H9 (cell line): ENCODE measurements at regions not wholly inside any gene's neighbourhood (a gene's known extent, or its start where the extent isn't known, plus 50 kb on each side); places are given as distances from the start of the nearest gene placed in this dataset.

Experiments used
- DNase-seq: peaks from one replicate; pipeline ENCODE4 v3.0.0-alpha.2; 2017
- H2AFZ ChIP-seq: one replicate; pipeline ENCODE4 v1.6.1; 2013; ENCODE audit warnings: mild to moderate bottlenecking, low read length, control low read depth, moderate library complexity
- H2AK5ac ChIP-seq: 2 replicates; pipeline ENCODE4 v1.6.1; 2013; ENCODE audit warnings: low read length, control low read depth, mixed read lengths; ENCODE audit not compliant: insufficient read length
- H2BK120ac ChIP-seq: one replicate; pipeline ENCODE4 v1.6.1; 2013; ENCODE audit warnings: low read depth, mild to moderate bottlenecking, low read length, control low read depth, inconsistent platforms; ENCODE audit not compliant: poor library complexity, severe bottlenecking
- H2BK12ac ChIP-seq: 2 replicates; pipeline ENCODE4 v1.6.1; 2013; ENCODE audit warnings: low read length, control low read depth, mixed read lengths, low read depth; ENCODE audit not compliant: insufficient read length
- H2BK15ac ChIP-seq: 2 replicates; pipeline ENCODE4 v1.6.1; 2013; ENCODE audit warnings: low read depth, low read length, control low read depth
- H2BK20ac ChIP-seq: one replicate; pipeline ENCODE4 v1.6.1; 2013; ENCODE audit warnings: low read depth, mild to moderate bottlenecking, low read length, control low read depth, inconsistent platforms; ENCODE audit not compliant: poor library complexity, severe bottlenecking
- H2BK5ac ChIP-seq: 2 replicates; pipeline ENCODE4 v1.6.1; 2013; ENCODE audit warnings: low read length, control low read depth, mixed read lengths; ENCODE audit not compliant: insufficient read length
- H3K14ac ChIP-seq: 2 replicates; pipeline ENCODE4 v1.6.1; 2013; ENCODE audit warnings: low read length, control low read depth; ENCODE audit not compliant: insufficient read depth
- H3K18ac ChIP-seq: 2 replicates; pipeline ENCODE4 v1.6.1; 2013; ENCODE audit warnings: low read depth, mild to moderate bottlenecking, mixed read lengths, low read length, control low read depth; ENCODE audit not compliant: insufficient read length
- H3K23ac ChIP-seq: 2 replicates; pipeline ENCODE4 v1.6.1; 2013; ENCODE audit warnings: low read length, control low read depth, mixed read lengths, low read depth; ENCODE audit not compliant: insufficient read length
- H3K23me2 ChIP-seq: 2 replicates; pipeline ENCODE4 v1.6.1; 2013; ENCODE audit warnings: low read depth, mild to moderate bottlenecking, mixed read lengths, low read length, control low read depth; ENCODE audit not compliant: insufficient read length, poor library complexity, severe bottlenecking
- H3K27ac ChIP-seq: 2 replicates; pipeline ENCODE4 v1.5.1; 2013; ENCODE audit warnings: low read length, control low read depth, mixed read lengths, low read depth; ENCODE audit not compliant: insufficient read length
- H3K27me3 ChIP-seq: 2 replicates; pipeline ENCODE4 v1.6.1; 2013; ENCODE audit warnings: low read length, control low read depth, inconsistent platforms; ENCODE audit not compliant: insufficient read depth
- H3K4ac ChIP-seq: 2 replicates; pipeline ENCODE4 v1.6.1; 2013; ENCODE audit warnings: low read depth, mild to moderate bottlenecking, control low read depth, inconsistent platforms, low read length, moderate library complexity
- H3K4me1 ChIP-seq: 2 replicates; pipeline ENCODE4 v1.6.1; 2013; ENCODE audit warnings: low read length, control low read depth, inconsistent platforms; ENCODE audit not compliant: insufficient read depth
- H3K4me2 ChIP-seq: 2 replicates; pipeline ENCODE4 v1.6.1; 2013; ENCODE audit warnings: low read length, control low read depth, mixed read lengths; ENCODE audit not compliant: insufficient read length, insufficient read depth
- H3K56ac ChIP-seq: 2 replicates; pipeline ENCODE4 v1.6.1; 2013; ENCODE audit warnings: low read depth, mild to moderate bottlenecking, mixed read lengths, low read length, control low read depth; ENCODE audit not compliant: insufficient read length
- H3K79me1 ChIP-seq: 2 replicates; pipeline ENCODE4 v1.6.1; 2013; ENCODE audit warnings: low read depth, mild to moderate bottlenecking, moderate library complexity, low read length, control low read depth, inconsistent platforms; ENCODE audit not compliant: insufficient read depth, poor library complexity, severe bottlenecking
- H3K79me2 ChIP-seq: 2 replicates; pipeline ENCODE4 v1.6.1; 2013; ENCODE audit warnings: low read length, control low read depth, inconsistent platforms; ENCODE audit not compliant: insufficient read depth
- H3K9ac ChIP-seq: 2 replicates; pipeline ENCODE4 v1.6.1; 2013; ENCODE audit warnings: low read length, control low read depth, mixed read lengths; ENCODE audit not compliant: insufficient read length; ENCODE audit errors: extremely low read depth
- H3K9me3 ChIP-seq: one replicate; pipeline ENCODE4 v1.6.1; 2013; ENCODE audit warnings: low read depth, low read length, inconsistent platforms; ENCODE audit not compliant: control insufficient read depth
- H3T11ph ChIP-seq: one replicate; pipeline ENCODE4 v1.6.1; 2013; ENCODE audit warnings: mild to moderate bottlenecking, low read length, control low read depth, inconsistent platforms
- H4K20me1 ChIP-seq: one replicate; pipeline ENCODE4 v1.6.1; 2013; ENCODE audit not compliant: control insufficient read depth, insufficient read length, insufficient read depth
- H4K5ac ChIP-seq: 2 replicates; pipeline ENCODE4 v1.6.1; 2013; ENCODE audit warnings: low read depth, mild to moderate bottlenecking, mixed read lengths, low read length, control low read depth; ENCODE audit not compliant: insufficient read length
- H4K8ac ChIP-seq: replicated peaks from 2 replicates; pipeline ENCODE4 v1.6.1; 2013; ENCODE audit warnings: low read length, control low read depth, mixed read lengths, low read depth; ENCODE audit not compliant: insufficient read length
- H4K91ac ChIP-seq: 2 replicates; pipeline ENCODE4 v1.6.1; 2013; ENCODE audit warnings: low read depth, mild to moderate bottlenecking, moderate library complexity, mixed read lengths, low read length, control low read depth; ENCODE audit not compliant: insufficient read length
- H3K27ac Mint-ChIP-seq, 3 experiments: 2 replicates in 2 of 3; 3 replicates in 1 of 3; pipeline ENCODE4 v1.8.0; 2020 to 2021; ENCODE audit warnings: mixed read lengths in 3 of 3, mild to moderate bottlenecking in 1 of 3, moderate library complexity in 1 of 3
- H3K27me3 Mint-ChIP-seq: 2 replicates; pipeline ENCODE4 v1.8.0; 2021; ENCODE audit warnings: low read depth, mild to moderate bottlenecking, moderate library complexity, mixed read lengths
- H3K36me3 Mint-ChIP-seq, 3 experiments: 2 replicates in 2 of 3; 3 replicates in 1 of 3; pipeline ENCODE4 v1.8.0; 2020 to 2021; ENCODE audit warnings: low read depth in 3 of 3, mixed read lengths in 3 of 3; ENCODE audit not compliant: insufficient read depth in 1 of 3
- H3K4me1 Mint-ChIP-seq, 2 experiments: 2 replicates each; pipeline ENCODE4 v1.8.0; 2020; ENCODE audit warnings: mixed read lengths in 2 of 2
- H3K4me3 Mint-ChIP-seq, 2 experiments: 2 replicates in 1 of 2; 3 replicates in 1 of 2; pipeline ENCODE4 v1.8.0; 2020 to 2021; ENCODE audit warnings: mild to moderate bottlenecking in 2 of 2, mixed read lengths in 2 of 2, moderate library complexity in 1 of 2
- H3K9me3 Mint-ChIP-seq, 2 experiments: 2 replicates in 1 of 2; 3 replicates in 1 of 2; pipeline ENCODE4 v1.8.0; 2020; ENCODE audit warnings: mild to moderate bottlenecking in 2 of 2, mixed read lengths in 2 of 2, moderate library complexity in 1 of 2
- CTCF ChIP-seq: fragments of 200-600 bp; sonication (generic); conservative IDR thresholded peaks from 3 replicates; pipeline ENCODE4 v1.8.0; 2021; ENCODE audit warnings: antibody characterized with exemption, mild to moderate bottlenecking
- WGBS: extraction: QIAGEN DNeasy Blood & Tissue Kit; methylation state at CpG from one replicate; pipeline ENCODE4 v1.1.7; 2013; ENCODE audit warnings: missing lambda C conversion rate, low lambda C conversion rate, mixed read lengths; ENCODE audit not compliant: insufficient read length; ENCODE audit errors: extremely low coverage; 5-methylcytosine and 5-hydroxymethylcytosine counted together

- Histone ChIP-seq H3K56ac (no peak overlapping the region), H4K5ac (no peak overlapping the region), H3K4me1 (no peaks in the 10 kb centered on the region), H3K9ac (no peak overlapping the region), H3K27ac (no peak overlapping the region), H3T11ph (no peak overlapping the region), H2AFZ (no peak overlapping the region), H3K79me2 (no peaks in the 10 kb centered on the region), H2BK15ac (no peak overlapping the region), H3K14ac (no peak overlapping the region), H4K91ac (no peak overlapping the region), H4K20me1 (no peaks in the 10 kb centered on the region), H3K23me2 (no peaks in the 10 kb centered on the region), H3K9me3 (no peaks in the 10 kb centered on the region), H4K8ac (no peak overlapping the region), H2BK5ac (no peak overlapping the region), H3K79me1 (no peaks in the 10 kb centered on the region), H3K18ac (no peak overlapping the region), H3K23ac (no peak overlapping the region), H2AK5ac (no peak overlapping the region), H3K4ac (no peak overlapping the region), H2BK20ac (no peak overlapping the region), H2BK12ac (no peak overlapping the region), H3K27me3 (peaks cover 5% of the 10 kb centered on the region; the same call in 1 of the 2 replicates), H2BK120ac (no peak overlapping the region), H3K4me2 (no peak overlapping the region)
- WGBS, result no CpG with 5 or more reads among the region's 1 CpG
- TF ChIP-seq CTCF, result no peak
- no peak overlapping the region; a peak in 1 of 7 replicates for H3K27ac Mint-ChIP-seq
- no peak for DNase-seq
- no peaks in the 10 kb centered on the region for H3K9me3 Mint-ChIP-seq
- no peaks in the 10 kb centered on the region; a peak in 1 of 7 replicates for H3K36me3 Mint-ChIP-seq
- H3K4me1 Mint-ChIP-seq, result no peaks in the 10 kb centered on the region
- H3K27me3 Mint-ChIP-seq, result peaks cover 39% of the 10 kb centered on the region
- no peak overlapping the region for H3K4me3 Mint-ChIP-seq
Observed at GRCh38 chr3:30073622-30074021, 532.8 kb upstream of the TGFBR2 start.
